Esophagus muscularis mucosa (tissue), 4 donors: ENCODE measurements at regions not wholly inside any gene's neighbourhood (a gene's known extent, or its start where the extent isn't known, plus 50 kb on each side); places are given as distances from the start of the nearest gene placed in this dataset.

Experiments
- DNase-seq: peaks from one replicate; pipeline ENCODE4 v3.0.0-alpha.2; 2017; ENCODE audit errors: extremely low spot score
- H3K27ac ChIP-seq, 4 donors: fragments of 200-600 bp; sonication (generic); replicated peaks in 1 of 4; 1 replicate in 3 of 4; 2 replicates in 1 of 4; pipeline ENCODE4 v1.5.1; 2016 to 2019; ENCODE audit warnings: mild to moderate bottlenecking in 1 of 4
- H3K27me3 ChIP-seq, 4 donors: fragments of 200-600 bp; sonication (generic); one replicate each; pipeline versions ENCODE4 v1.5.1 to v1.6.0; 2016 to 2019
- H3K36me3 ChIP-seq, 4 donors: fragments of 200-600 bp; sonication (generic); one replicate each; pipeline ENCODE4 v1.5.1; 2016 to 2019
- H3K4me1 ChIP-seq, 4 donors: fragments of 200-600 bp; sonication (generic); one replicate each; pipeline ENCODE4 v1.5.1; 2016 to 2019
- H3K4me3 ChIP-seq, 4 donors: fragments of 200-600 bp; sonication (generic); 1 replicate in 2 of 4; 2 replicates in 2 of 4; pipeline ENCODE4 v1.5.1; 2016 to 2019; ENCODE audit warnings: mild to moderate bottlenecking in 4 of 4, moderate library complexity in 1 of 4
- H3K9me3 ChIP-seq, 4 donors: fragments of 200-600 bp; sonication (generic); 1 replicate in 3 of 4; 2 replicates in 1 of 4; pipeline ENCODE4 v1.5.1; 2016 to 2019
- CTCF ChIP-seq, 3 experiments: fragments of 200-600 bp in 2 of 3; fragments of 450-650 bp in 1 of 3; sonication (generic) in 2 of 3; IDR thresholded peaks; one replicate each; pipeline ENCODE4 v1.5.1; 2017 to 2019; ENCODE audit warnings: antibody characterized with exemption in 3 of 3, mild to moderate bottlenecking in 2 of 3, moderate library complexity in 1 of 3
- EP300 ChIP-seq: sonication (generic); formaldehyde crosslinking; IDR thresholded peaks from one replicate; pipeline ENCODE4 v1.6.1; 2017; ENCODE audit warnings: antibody characterized with exemption
- POLR2A ChIP-seq: fragments of 450-650 bp; IDR thresholded peaks from one replicate; pipeline ENCODE4 v1.6.1; 2017; ENCODE audit warnings: antibody characterized with exemption, moderate library complexity, mild to moderate bottlenecking, low read depth
- POLR2AphosphoS5 ChIP-seq, 2 donors: sonication (generic); formaldehyde crosslinking; IDR thresholded peaks; one replicate each; pipeline ENCODE4 v1.6.1; 2017; ENCODE audit warnings: antibody characterized with exemption in 2 of 2
- WGBS: methylation state at CpG from one replicate; pipeline ENCODE4 v1.1.5; 2018; 5-methylcytosine and 5-hydroxymethylcytosine counted together
- intact Hi-C: fragments of 100-400 bp; cut with DNase I; formaldehyde crosslinking; loops from one replicate; pipeline ENCODE4 v1.15.1; 2023

- no peaks in the 10 kb centered on the region for H3K36me3 ChIP-seq
- H3K4me3 ChIP-seq = no peak overlapping the region
- DNase-seq = no peak
- TF ChIP-seq CTCF (IDR thresholded peaks at IDR 0.05) (no peak), EP300 (no peak), POLR2A (no peak), POLR2AphosphoS5 (IDR thresholded peaks at IDR 0.05) (no peak)
- H3K27me3 ChIP-seq = no peaks in the 10 kb centered on the region
- no peak overlapping the region for H3K27ac ChIP-seq
- H3K4me1 ChIP-seq = peaks cover 11 to 18% (median 17%) of the 10 kb centered on the region in 4 donors
- intact Hi-C loops = no loop called here
- H3K9me3 ChIP-seq = no peaks in the 10 kb centered on the region
Measured at GRCh38 chr11:19661827-19662226, 50.8 kb upstream of the NAV2 start.

GRCh38 chr11:19660076-19660475 lies 52.6 kb upstream of the NAV2 start:
- intact Hi-C loops = no loop called here
- DNase-seq = no peak
- Histone ChIP-seq H3K4me1 (peaks cover 8 to 15% (median 13%) of the 10 kb centered on the region in 4 donors), H3K27ac (peak overlapping the region; percentile 52 to 71 (median 66)), H3K36me3 (no peaks in the 10 kb centered on the region), H3K4me3 (no peak overlapping the region), H3K27me3 (no peaks in the 10 kb centered on the region), H3K9me3 (no peaks in the 10 kb centered on the region)
- TF ChIP-seq CTCF (IDR thresholded peaks at IDR 0.05) (no peak), EP300 (no peak), POLR2A (no peak), POLR2AphosphoS5 (IDR thresholded peaks at IDR 0.05) (peak; percentile 58 to 70)
- 29% methylated on average over 3 of the region's 5 CpGs for whole genome bisulfite sequencing

- H3K4me1 ChIP-seq = peaks cover 5 to 12% (median 12%) of the 10 kb centered on the region in 4 donors
- H3K36me3 ChIP-seq = no peaks in the 10 kb centered on the region
- no peaks in the 10 kb centered on the region for H3K9me3 ChIP-seq
- no peaks in the 10 kb centered on the region for H3K27me3 ChIP-seq
- H3K4me3 ChIP-seq = no peak overlapping the region
- peak overlapping the region in 3 of 4 donors; percentile 33 to 71 (median 69) for H3K27ac ChIP-seq
- no peak for TF ChIP-seq POLR2A
- TF ChIP-seq POLR2AphosphoS5 (IDR thresholded peaks at IDR 0.05) = no peak
- TF ChIP-seq EP300 = no peak
- TF ChIP-seq CTCF (IDR thresholded peaks at IDR 0.05) = no peak
- no peak for DNase-seq
- intact Hi-C loops = loop anchor here (5.0 kb wide), 1 partner anchor 92 kb away; no protein-coding TSS in a partner anchor
Measured at GRCh38 chr11:19659529-19659928, 53.1 kb upstream of the NAV2 start.

GRCh38 chr11:19658344-19658743 lies 54.3 kb upstream of the NAV2 start:
- Histone ChIP-seq H3K36me3 (no peaks in the 10 kb centered on the region), H3K9me3 (no peaks in the 10 kb centered on the region), H3K27me3 (no peaks in the 10 kb centered on the region), H3K4me3 (no peak overlapping the region), H3K4me1 (peaks cover 5 to 15% (median 12%) of the 10 kb centered on the region in 4 donors), H3K27ac (peak overlapping the region in 2 of 4 donors; percentile 69 to 71)
- TF ChIP-seq CTCF (IDR thresholded peaks at IDR 0.05) (peak in 2 of 3 experiments; percentile 9 to 10), EP300 (no peak)
- intact Hi-C loops = loop anchor here (5.0 kb wide), 1 partner anchor 91 kb away; no protein-coding TSS in a partner anchor
- WGBS = 30% methylated on average over 2 of the region's 2 CpGs
- DNase-seq = no peak

GRCh38 chr11:19656140-19656541 lies 56.5 kb upstream of the NAV2 start:
- no peak overlapping the region for H3K27ac ChIP-seq
- TF ChIP-seq POLR2A = no peak
- no peak for TF ChIP-seq POLR2AphosphoS5 (IDR thresholded peaks at IDR 0.05)
- no peak for TF ChIP-seq CTCF (IDR thresholded peaks at IDR 0.05)
- TF ChIP-seq EP300 = no peak
- intact Hi-C loops = loop anchor here (5.0 kb wide), 1 partner anchor 89 kb away; no protein-coding TSS in a partner anchor
- WGBS = 98% methylated on average over 3 of the region's 4 CpGs
- DNase-seq = no peak
- H3K4me1 ChIP-seq = peaks cover 5 to 25% (median 19%) of the 10 kb centered on the region in 4 donors
- H3K9me3 ChIP-seq = no peaks in the 10 kb centered on the region
- no peaks in the 10 kb centered on the region for H3K27me3 ChIP-seq
- H3K4me3 ChIP-seq = no peak overlapping the region
- no peaks in the 10 kb centered on the region for H3K36me3 ChIP-seq
